Vagina (tissue), 2 donors: ENCODE measurements at regions not wholly inside any gene's neighbourhood (a gene's known extent, or its start where the extent isn't known, plus 50 kb on each side); places are given as distances from the start of the nearest gene placed in this dataset.

Experiments used
- DNase-seq, 2 donors: peaks; one replicate each; pipeline ENCODE4 v3.0.0-alpha.2; 2017; ENCODE audit errors: extremely low spot score in 2 of 2
- H3K27ac ChIP-seq: fragments of 200-600 bp; sonication (generic); one replicate; pipeline ENCODE4 v1.5.1; 2019
- H3K27me3 ChIP-seq: fragments of 200-600 bp; sonication (generic); one replicate; pipeline ENCODE4 v1.5.1; 2019
- H3K36me3 ChIP-seq, 2 donors: fragments of 200-600 bp; sonication (generic); one replicate each; pipeline ENCODE4 v1.5.1; 2017 to 2019
- H3K4me1 ChIP-seq: fragments of 200-600 bp; sonication (generic); one replicate; pipeline ENCODE4 v1.5.1; 2019
- H3K4me3 ChIP-seq, 2 donors: fragments of 200-600 bp; sonication (generic); 1 replicate in 1 of 2; 2 replicates in 1 of 2; pipeline ENCODE4 v1.5.1; 2016 to 2019
- H3K9me3 ChIP-seq: fragments of 200-600 bp; sonication (generic); one replicate; pipeline ENCODE4 v1.5.1; 2019
- POLR2A ChIP-seq, 2 donors: fragments of 450-650 bp; IDR thresholded peaks; one replicate each; pipeline ENCODE4 v1.6.1; 2017; ENCODE audit warnings: antibody characterized with exemption in 2 of 2, mild to moderate bottlenecking in 2 of 2, moderate library complexity in 2 of 2
- POLR2AphosphoS5 ChIP-seq, 2 donors: sonication (generic); formaldehyde crosslinking; IDR thresholded peaks; one replicate each; pipeline ENCODE4 v1.9.0; 2017; ENCODE audit warnings: antibody characterized with exemption in 2 of 2, mild to moderate bottlenecking in 2 of 2, low read depth in 1 of 2; ENCODE audit not compliant: insufficient read depth in 1 of 2
- intact Hi-C: fragments of 100-400 bp; cut with DNase I; formaldehyde crosslinking; loops from one replicate; pipeline ENCODE4 v1.15.1; 2023
- TF ChIP-seq, protein P1 (sequence below), 3 experiments: fragments of 450-650 bp in 2 of 3; fragments of 200-600 bp in 1 of 3; sonication (generic) in 1 of 3; IDR thresholded peaks; one replicate each; pipeline ENCODE4 v1.5.1; 2017 to 2019; ENCODE audit warnings: antibody characterized with exemption in 3 of 3, mild to moderate bottlenecking in 2 of 3, moderate library complexity in 2 of 3

- TF ChIP-seq POLR2AphosphoS5 (IDR thresholded peaks at IDR 0.05; ENCODE audit: insufficient read depth in 1 of 2, low read depth in 1 of 2) (no peak), POLR2A (IDR thresholded peaks at IDR 0.05) (no peak)
- TF ChIP-seq, protein P1, sequence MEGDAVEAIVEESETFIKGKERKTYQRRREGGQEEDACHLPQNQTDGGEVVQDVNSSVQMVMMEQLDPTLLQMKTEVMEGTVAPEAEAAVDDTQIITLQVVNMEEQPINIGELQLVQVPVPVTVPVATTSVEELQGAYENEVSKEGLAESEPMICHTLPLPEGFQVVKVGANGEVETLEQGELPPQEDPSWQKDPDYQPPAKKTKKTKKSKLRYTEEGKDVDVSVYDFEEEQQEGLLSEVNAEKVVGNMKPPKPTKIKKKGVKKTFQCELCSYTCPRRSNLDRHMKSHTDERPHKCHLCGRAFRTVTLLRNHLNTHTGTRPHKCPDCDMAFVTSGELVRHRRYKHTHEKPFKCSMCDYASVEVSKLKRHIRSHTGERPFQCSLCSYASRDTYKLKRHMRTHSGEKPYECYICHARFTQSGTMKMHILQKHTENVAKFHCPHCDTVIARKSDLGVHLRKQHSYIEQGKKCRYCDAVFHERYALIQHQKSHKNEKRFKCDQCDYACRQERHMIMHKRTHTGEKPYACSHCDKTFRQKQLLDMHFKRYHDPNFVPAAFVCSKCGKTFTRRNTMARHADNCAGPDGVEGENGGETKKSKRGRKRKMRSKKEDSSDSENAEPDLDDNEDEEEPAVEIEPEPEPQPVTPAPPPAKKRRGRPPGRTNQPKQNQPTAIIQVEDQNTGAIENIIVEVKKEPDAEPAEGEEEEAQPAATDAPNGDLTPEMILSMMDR (IDR thresholded peaks at IDR 0.05), result no peak
- Histone ChIP-seq H3K27ac (no peak overlapping the region), H3K36me3 (no peaks in the 10 kb centered on the region), H3K4me3 (no peak overlapping the region), H3K27me3 (no peaks in the 10 kb centered on the region), H3K4me1 (no peaks in the 10 kb centered on the region), H3K9me3 (no peaks in the 10 kb centered on the region)
- DNase-seq, result peak in 1 of 2 donors; percentile 71
- intact Hi-C loops, result no loop called here
These were observed 202.3 kb upstream of the IRX1 start for GRCh38 chr5:3393122-3393919.

- Histone ChIP-seq H3K4me3 (no peak overlapping the region), H3K36me3 (no peaks in the 10 kb centered on the region), H3K9me3 (no peaks in the 10 kb centered on the region), H3K27ac (no peak overlapping the region), H3K4me1 (no peaks in the 10 kb centered on the region), H3K27me3 (no peaks in the 10 kb centered on the region)
- peak in 1 of 2 donors; percentile 83 for DNase-seq
- TF ChIP-seq, protein P1 (IDR thresholded peaks at IDR 0.05), result no peak
- TF ChIP-seq POLR2AphosphoS5 (IDR thresholded peaks at IDR 0.05; ENCODE audit: insufficient read depth in 1 of 2, low read depth in 1 of 2), result no peak
- TF ChIP-seq POLR2A (IDR thresholded peaks at IDR 0.05), result no peak
- intact Hi-C loops, result no loop called here
These were observed 203.2 kb upstream of the IRX1 start for GRCh38 chr5:3392306-3392939.

DNA sequence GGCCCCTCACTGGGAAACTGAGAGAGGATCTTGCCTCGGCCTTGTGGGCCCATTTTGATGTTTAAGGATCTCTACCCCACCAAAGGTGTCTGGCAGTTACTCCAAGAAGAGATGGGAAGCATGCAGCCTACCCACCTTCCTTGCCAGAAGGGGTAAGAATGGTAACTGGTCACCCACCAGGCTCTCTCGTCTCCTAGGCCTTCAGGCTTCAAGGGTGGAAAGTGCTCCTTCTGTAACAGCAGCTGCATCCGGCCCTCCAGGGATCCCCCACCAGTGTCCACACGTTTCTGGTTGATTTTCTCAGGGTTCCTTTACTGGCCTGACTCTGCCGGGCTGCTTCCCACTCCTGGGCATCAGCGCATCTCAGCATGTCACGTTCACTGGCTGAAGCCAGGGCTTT, 204.4 kb upstream of the IRX1 start:
- Histone ChIP-seq H3K36me3 (no peaks in the 10 kb centered on the region), H3K4me3 (no peak overlapping the region), H3K4me1 (no peaks in the 10 kb centered on the region), H3K27me3 (no peaks in the 10 kb centered on the region), H3K9me3 (no peaks in the 10 kb centered on the region), H3K27ac (no peak overlapping the region)
- peak in 1 of 2 donors; percentile 56 for DNase-seq
- TF ChIP-seq, protein P1 (IDR thresholded peaks at IDR 0.05), result no peak
- no peak for TF ChIP-seq POLR2AphosphoS5 (IDR thresholded peaks at IDR 0.05; ENCODE audit: insufficient read depth in 1 of 2, low read depth in 1 of 2)
- no peak for TF ChIP-seq POLR2A (IDR thresholded peaks at IDR 0.05)
- intact Hi-C loops, result no loop called here

DNA sequence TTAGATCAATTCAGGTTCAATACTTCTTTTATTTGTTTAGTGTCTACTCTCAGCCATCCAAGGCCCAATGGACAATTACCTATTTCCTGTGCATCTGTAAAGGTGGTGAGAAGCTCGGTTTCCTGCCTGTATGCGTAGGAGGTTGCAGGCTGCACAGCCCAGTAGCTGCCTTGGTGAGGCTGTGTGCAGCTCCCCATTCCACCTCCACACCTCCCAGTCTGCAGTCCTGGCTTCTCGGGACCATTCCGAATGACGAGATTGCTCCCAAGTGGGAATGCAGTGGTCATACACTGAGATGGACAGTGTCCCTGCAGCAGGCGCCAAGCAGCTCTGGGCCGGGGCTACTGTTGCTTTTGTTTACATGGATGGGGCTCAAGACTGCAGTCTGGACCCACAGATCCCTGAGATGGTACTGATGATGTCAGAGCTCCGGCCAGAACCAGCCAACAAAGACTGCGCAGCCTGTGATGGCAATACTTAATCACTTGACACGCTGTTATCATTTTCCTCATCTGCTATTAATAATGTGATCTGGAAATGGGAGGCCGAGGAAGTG, 206.1 kb upstream of the IRX1 start:
- no peaks in the 10 kb centered on the region for H3K9me3 ChIP-seq
- H3K27ac ChIP-seq, result no peak overlapping the region
- H3K27me3 ChIP-seq, result no peaks in the 10 kb centered on the region
- peak in 1 of 2 donors; percentile 64 for DNase-seq
- no peaks in the 10 kb centered on the region for H3K4me1 ChIP-seq
- no peak overlapping the region for H3K4me3 ChIP-seq
- TF ChIP-seq, protein P1 (IDR thresholded peaks at IDR 0.05), result no peak
- no peaks in the 10 kb centered on the region for H3K36me3 ChIP-seq
- intact Hi-C loops, result no loop called here

GRCh38 chr5:3386637-3387036, 209.0 kb upstream of the IRX1 start:
- TF ChIP-seq POLR2AphosphoS5 (IDR thresholded peaks at IDR 0.05; ENCODE audit: insufficient read depth in 1 of 2, low read depth in 1 of 2), result no peak
- TF ChIP-seq POLR2A (IDR thresholded peaks at IDR 0.05), result no peak
- TF ChIP-seq, protein P1 (IDR thresholded peaks at IDR 0.05), result no peak
- H3K27ac ChIP-seq, result no peak overlapping the region
- no peaks in the 10 kb centered on the region for H3K9me3 ChIP-seq
- no peaks in the 10 kb centered on the region for H3K36me3 ChIP-seq
- no peak overlapping the region for H3K4me3 ChIP-seq
- no peaks in the 10 kb centered on the region for H3K27me3 ChIP-seq
- intact Hi-C loops, result no loop called here
- peak in 1 of 2 donors; percentile 42 for DNase-seq
- no peaks in the 10 kb centered on the region for H3K4me1 ChIP-seq
